ENCODE measurements at regions not wholly inside any gene's neighbourhood (a gene's known extent, or its start where the extent isn't known, plus 50 kb on each side); places are given as distances from the start of the nearest gene placed in this dataset.

DNA sequence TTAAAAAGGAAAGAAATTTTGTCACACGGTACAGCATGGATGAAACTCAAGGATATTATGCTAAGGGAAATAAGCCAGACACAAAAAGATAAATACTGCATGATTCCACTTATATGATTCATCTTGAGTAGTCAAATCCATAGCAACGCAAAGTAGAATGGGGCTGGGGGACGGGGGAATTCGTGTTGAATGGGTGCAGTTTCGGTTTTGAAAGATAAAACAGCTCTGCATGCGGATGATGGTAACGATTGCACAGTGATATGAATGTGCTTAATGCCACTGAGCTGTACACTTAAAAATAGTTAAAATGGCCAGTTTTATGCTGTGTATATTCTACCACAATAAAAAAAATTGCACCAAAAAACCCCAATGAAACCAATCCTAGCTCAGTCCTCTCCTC lies 52.9 kb upstream of the SIRPA start:
- TF ChIP-seq TCF12 (IDR thresholded peaks at IDR 0.05; ENCODE audit: low read depth) (no peak), EP300 (IDR thresholded peaks at IDR 0.05; ENCODE audit: borderline replicate concordance) (no peak), EGR1 (IDR thresholded peaks at IDR 0.05) (no peak), FOXM1 (IDR thresholded peaks at IDR 0.05; ENCODE audit: borderline replicate concordance, low read depth) (no peak), NFIC (IDR thresholded peaks at IDR 0.05) (no peak), RAD21 (IDR thresholded peaks at IDR 0.05; ENCODE audit: low read depth) (no peak)
- TF ChIP-seq, protein P1, sequence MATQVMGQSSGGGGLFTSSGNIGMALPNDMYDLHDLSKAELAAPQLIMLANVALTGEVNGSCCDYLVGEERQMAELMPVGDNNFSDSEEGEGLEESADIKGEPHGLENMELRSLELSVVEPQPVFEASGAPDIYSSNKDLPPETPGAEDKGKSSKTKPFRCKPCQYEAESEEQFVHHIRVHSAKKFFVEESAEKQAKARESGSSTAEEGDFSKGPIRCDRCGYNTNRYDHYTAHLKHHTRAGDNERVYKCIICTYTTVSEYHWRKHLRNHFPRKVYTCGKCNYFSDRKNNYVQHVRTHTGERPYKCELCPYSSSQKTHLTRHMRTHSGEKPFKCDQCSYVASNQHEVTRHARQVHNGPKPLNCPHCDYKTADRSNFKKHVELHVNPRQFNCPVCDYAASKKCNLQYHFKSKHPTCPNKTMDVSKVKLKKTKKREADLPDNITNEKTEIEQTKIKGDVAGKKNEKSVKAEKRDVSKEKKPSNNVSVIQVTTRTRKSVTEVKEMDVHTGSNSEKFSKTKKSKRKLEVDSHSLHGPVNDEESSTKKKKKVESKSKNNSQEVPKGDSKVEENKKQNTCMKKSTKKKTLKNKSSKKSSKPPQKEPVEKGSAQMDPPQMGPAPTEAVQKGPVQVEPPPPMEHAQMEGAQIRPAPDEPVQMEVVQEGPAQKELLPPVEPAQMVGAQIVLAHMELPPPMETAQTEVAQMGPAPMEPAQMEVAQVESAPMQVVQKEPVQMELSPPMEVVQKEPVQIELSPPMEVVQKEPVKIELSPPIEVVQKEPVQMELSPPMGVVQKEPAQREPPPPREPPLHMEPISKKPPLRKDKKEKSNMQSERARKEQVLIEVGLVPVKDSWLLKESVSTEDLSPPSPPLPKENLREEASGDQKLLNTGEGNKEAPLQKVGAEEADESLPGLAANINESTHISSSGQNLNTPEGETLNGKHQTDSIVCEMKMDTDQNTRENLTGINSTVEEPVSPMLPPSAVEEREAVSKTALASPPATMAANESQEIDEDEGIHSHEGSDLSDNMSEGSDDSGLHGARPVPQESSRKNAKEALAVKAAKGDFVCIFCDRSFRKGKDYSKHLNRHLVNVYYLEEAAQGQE (IDR thresholded peaks at IDR 0.05; ENCODE audit: low read depth): no peak
